Lower leg skin (tissue), 3 donors: ENCODE measurements at regions not wholly inside any gene's neighbourhood (a gene's known extent, or its start where the extent isn't known, plus 50 kb on each side); places are given as distances from the start of the nearest gene placed in this dataset.

Source experiments
- POLR2A ChIP-seq, 2 donors: fragments of 450-650 bp; IDR thresholded peaks; one replicate each; pipeline ENCODE4 v1.6.1; 2016 to 2017; ENCODE audit warnings: antibody characterized with exemption in 2 of 2, mild to moderate bottlenecking in 1 of 2, moderate library complexity in 1 of 2
- TF ChIP-seq, protein P1 (sequence below), 3 donors: fragments of 450-650 bp; IDR thresholded peaks; one replicate each; pipeline ENCODE4 v1.5.1; 2016; ENCODE audit warnings: antibody characterized with exemption in 3 of 3, mild to moderate bottlenecking in 3 of 3, moderate library complexity in 2 of 3

- TF ChIP-seq, protein P1, sequence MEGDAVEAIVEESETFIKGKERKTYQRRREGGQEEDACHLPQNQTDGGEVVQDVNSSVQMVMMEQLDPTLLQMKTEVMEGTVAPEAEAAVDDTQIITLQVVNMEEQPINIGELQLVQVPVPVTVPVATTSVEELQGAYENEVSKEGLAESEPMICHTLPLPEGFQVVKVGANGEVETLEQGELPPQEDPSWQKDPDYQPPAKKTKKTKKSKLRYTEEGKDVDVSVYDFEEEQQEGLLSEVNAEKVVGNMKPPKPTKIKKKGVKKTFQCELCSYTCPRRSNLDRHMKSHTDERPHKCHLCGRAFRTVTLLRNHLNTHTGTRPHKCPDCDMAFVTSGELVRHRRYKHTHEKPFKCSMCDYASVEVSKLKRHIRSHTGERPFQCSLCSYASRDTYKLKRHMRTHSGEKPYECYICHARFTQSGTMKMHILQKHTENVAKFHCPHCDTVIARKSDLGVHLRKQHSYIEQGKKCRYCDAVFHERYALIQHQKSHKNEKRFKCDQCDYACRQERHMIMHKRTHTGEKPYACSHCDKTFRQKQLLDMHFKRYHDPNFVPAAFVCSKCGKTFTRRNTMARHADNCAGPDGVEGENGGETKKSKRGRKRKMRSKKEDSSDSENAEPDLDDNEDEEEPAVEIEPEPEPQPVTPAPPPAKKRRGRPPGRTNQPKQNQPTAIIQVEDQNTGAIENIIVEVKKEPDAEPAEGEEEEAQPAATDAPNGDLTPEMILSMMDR (IDR thresholded peaks at IDR 0.05), result no peak
- no peak for TF ChIP-seq POLR2A (IDR thresholded peaks at IDR 0.05)
Observed at GRCh38 chr14:29390081-29390832, 537.4 kb downstream of the PRKD1 start.
